HepG2 (cell line): ENCODE measurements at regions not wholly inside any gene's neighbourhood (a gene's known extent, or its start where the extent isn't known, plus 50 kb on each side); places are given as distances from the start of the nearest gene placed in this dataset.

Source experiments
- BORCS8-MEF2B ChIP-seq: sonication (generic); formaldehyde crosslinking; IDR thresholded peaks from 2 replicates; pipeline ENCODE4 v1.8.0; 2022; ENCODE audit warnings: mild to moderate bottlenecking, missing genetic modification reagents
- FOXM1 ChIP-seq: sonication (generic); formaldehyde crosslinking; IDR thresholded peaks from 2 replicates; pipeline ENCODE4 v1.5.0; 2020; ENCODE audit warnings: missing genetic modification reagents
- KLF13 ChIP-seq: sonication (generic); formaldehyde crosslinking; IDR thresholded peaks from 2 replicates; pipeline ENCODE4 v1.4.0; 2020; ENCODE audit warnings: mild to moderate bottlenecking, missing genetic modification reagents
- KLF6 ChIP-seq: IDR thresholded peaks from 2 replicates; pipeline ENCODE4 v1.8.0; 2016; ENCODE audit warnings: missing biosample characterization, missing genetic modification reagents
- MATR3 ChIP-seq: sonication (generic); formaldehyde crosslinking; IDR thresholded peaks from 2 replicates; pipeline ENCODE4 v1.4.0; 2020; ENCODE audit warnings: missing genetic modification reagents
- MTF2 ChIP-seq: sonication (generic); formaldehyde crosslinking; IDR thresholded peaks from 2 replicates; pipeline ENCODE4 v1.5.0; 2020; ENCODE audit warnings: missing genetic modification reagents, borderline replicate concordance
- MXD4 ChIP-seq: IDR thresholded peaks from 2 replicates; pipeline ENCODE4 v1.6.1; 2016; ENCODE audit warnings: mild to moderate bottlenecking, missing biosample characterization, missing genetic modification reagents
- PCBP1 ChIP-seq: fragments of 200-400 bp; formaldehyde crosslinking; IDR thresholded peaks from 2 replicates; pipeline ENCODE4 v1.6.1; 2017; ENCODE audit warnings: mild to moderate bottlenecking, low read depth, low read length, borderline replicate concordance
- POLR2AphosphoS5 ChIP-seq: IDR thresholded peaks from 2 replicates; pipeline ENCODE4 v1.6.1; 2012; ENCODE audit warnings: low read depth, low read length
- TBP ChIP-seq: sonication (generic); formaldehyde crosslinking; IDR thresholded peaks from 2 replicates; pipeline ENCODE4 v1.5.0; 2020; ENCODE audit warnings: missing genetic modification reagents
- TEAD3 ChIP-seq: optimal IDR thresholded peaks from 2 replicates; pipeline ENCODE3; 2016; ENCODE audit warnings: borderline replicate concordance
- ZBTB7B ChIP-seq: sonication (generic); formaldehyde crosslinking; IDR thresholded peaks from 2 replicates; pipeline ENCODE4 v1.4.0; 2020; ENCODE audit warnings: missing genetic modification reagents
- ZFY ChIP-seq: sonication (generic); formaldehyde crosslinking; IDR thresholded peaks from 2 replicates; pipeline ENCODE4 v1.4.0; 2020; ENCODE audit warnings: missing genetic modification reagents
- ZNF33A ChIP-seq: sonication (generic); formaldehyde crosslinking; IDR thresholded peaks from 2 replicates; pipeline ENCODE4 v1.5.1; 2020; ENCODE audit warnings: missing genetic modification reagents, mild to moderate bottlenecking, moderate library complexity, borderline replicate concordance
- ZNF383 ChIP-seq: sonication (generic); formaldehyde crosslinking; IDR thresholded peaks from 2 replicates; pipeline ENCODE4 v1.4.0; 2020; ENCODE audit warnings: missing genetic modification reagents, mild to moderate bottlenecking, borderline replicate concordance
- ZNF674 ChIP-seq: sonication (generic); formaldehyde crosslinking; IDR thresholded peaks from 2 replicates; pipeline ENCODE4 v1.5.0; 2020; ENCODE audit warnings: low read depth, mild to moderate bottlenecking, missing genetic modification reagents
- TF ChIP-seq, protein P1 (sequence below), 2 experiments: sonication (generic) in 1 of 2; formaldehyde crosslinking in 1 of 2; IDR thresholded peaks; 2 replicates each; pipeline versions ENCODE4 v1.4.0 to v1.6.1; 2018 to 2020; ENCODE audit warnings: missing genetic modification reagents in 2 of 2, borderline replicate concordance in 1 of 2, low read depth in 1 of 2, mild to moderate bottlenecking in 1 of 2, missing biosample characterization in 1 of 2
- TF ChIP-seq, protein P2 (sequence below): IDR thresholded peaks from 2 replicates; pipeline ENCODE4 v1.6.1; 2016; ENCODE audit warnings: control low read depth
- TF ChIP-seq, protein P3 (sequence below): sonication (generic); formaldehyde crosslinking; IDR thresholded peaks from 2 replicates; pipeline ENCODE4 v1.4.0; 2020; ENCODE audit warnings: missing genetic modification reagents, borderline replicate concordance
- TF ChIP-seq, protein P4 (sequence below): sonication (generic); formaldehyde crosslinking; IDR thresholded peaks from 2 replicates; pipeline ENCODE4 v1.5.0; 2020; ENCODE audit warnings: missing genetic modification reagents, mild to moderate bottlenecking, borderline replicate concordance
- TF ChIP-seq, protein P5 (sequence below): sonication (generic); formaldehyde crosslinking; IDR thresholded peaks from 2 replicates; pipeline ENCODE4 v1.8.0; 2022; ENCODE audit warnings: low read depth, missing genetic modification reagents

DNA sequence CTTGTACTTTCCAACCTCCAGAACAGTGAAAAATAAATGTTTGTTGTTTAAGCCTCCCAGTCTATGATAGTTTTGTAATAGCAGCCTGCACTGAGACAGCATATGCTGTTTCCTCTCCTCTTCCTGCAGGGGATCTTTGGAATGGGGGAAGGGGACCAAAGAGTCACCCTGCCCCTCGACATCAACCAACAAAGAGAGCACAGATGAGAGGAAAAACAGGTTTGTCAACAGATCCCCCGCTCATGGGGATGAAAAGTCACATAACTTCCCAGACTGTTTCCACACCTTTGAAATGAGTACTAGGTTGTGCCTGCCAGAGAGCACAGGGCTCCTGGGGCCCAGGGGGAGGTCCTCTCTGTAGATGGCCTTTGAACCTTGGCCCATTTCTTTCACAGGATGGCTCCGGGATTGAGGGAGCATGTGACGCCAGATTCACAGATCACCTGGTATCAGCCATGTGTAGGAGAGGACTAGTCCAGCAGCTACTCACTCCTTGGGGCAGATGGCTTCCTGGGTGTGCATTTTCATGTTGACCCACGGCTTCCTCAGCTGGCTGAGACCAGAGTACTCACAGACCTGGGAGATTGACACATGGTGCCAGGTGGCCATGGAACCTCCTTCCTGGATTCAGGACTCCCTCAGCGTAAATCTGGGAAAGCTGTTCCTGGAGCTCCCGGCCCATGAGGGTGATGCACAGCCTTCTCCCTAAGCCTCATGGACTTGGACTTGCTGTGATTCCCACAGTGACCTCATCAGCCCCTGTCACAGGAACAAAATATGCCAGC lies 125.6 kb downstream of the CXCL12 start (continued):
- TF ChIP-seq, protein P1, sequence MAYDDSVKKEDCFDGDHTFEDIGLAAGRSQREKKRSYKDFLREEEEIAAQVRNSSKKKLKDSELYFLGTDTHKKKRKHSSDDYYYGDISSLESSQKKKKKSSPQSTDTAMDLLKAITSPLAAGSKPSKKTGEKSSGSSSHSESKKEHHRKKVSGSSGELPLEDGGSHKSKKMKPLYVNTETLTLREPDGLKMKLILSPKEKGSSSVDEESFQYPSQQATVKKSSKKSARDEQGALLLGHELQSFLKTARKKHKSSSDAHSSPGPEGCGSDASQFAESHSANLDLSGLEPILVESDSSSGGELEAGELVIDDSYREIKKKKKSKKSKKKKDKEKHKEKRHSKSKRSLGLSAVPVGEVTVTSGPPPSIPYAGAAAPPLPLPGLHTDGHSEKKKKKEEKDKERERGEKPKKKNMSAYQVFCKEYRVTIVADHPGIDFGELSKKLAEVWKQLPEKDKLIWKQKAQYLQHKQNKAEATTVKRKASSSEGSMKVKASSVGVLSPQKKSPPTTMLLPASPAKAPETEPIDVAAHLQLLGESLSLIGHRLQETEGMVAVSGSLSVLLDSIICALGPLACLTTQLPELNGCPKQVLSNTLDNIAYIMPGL (CRISPR knock-in tag; IDR thresholded peaks at IDR 0.05; ENCODE audit: borderline replicate concordance in 1 of 2, low read depth in 1 of 2) = peak; percentile 55 to 77; a peak in 2 of 4 replicates
- TF ChIP-seq, protein P2, sequence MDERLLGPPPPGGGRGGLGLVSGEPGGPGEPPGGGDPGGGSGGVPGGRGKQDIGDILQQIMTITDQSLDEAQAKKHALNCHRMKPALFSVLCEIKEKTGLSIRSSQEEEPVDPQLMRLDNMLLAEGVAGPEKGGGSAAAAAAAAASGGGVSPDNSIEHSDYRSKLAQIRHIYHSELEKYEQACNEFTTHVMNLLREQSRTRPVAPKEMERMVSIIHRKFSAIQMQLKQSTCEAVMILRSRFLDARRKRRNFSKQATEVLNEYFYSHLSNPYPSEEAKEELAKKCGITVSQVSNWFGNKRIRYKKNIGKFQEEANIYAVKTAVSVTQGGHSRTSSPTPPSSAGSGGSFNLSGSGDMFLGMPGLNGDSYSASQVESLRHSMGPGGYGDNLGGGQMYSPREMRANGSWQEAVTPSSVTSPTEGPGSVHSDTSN (CRISPR knock-in tag) = peak; percentile 54; the same call in 1 of the 2 replicates
- TF ChIP-seq MXD4 (peak; percentile 75; the same call in 1 of the 2 replicates), ZNF383 (CRISPR knock-in tag) (0 out of 2 replicates have a peak, but pooled peaks have one; percentile 87), KLF13 (CRISPR knock-in tag) (no peak), KLF6 (peak; percentile 72; the same call in 1 of the 2 replicates), MATR3 (CRISPR knock-in tag) (no peak), PCBP1 (no peak), BORCS8-MEF2B (CRISPR knock-in tag) (peak; percentile 91), TBP (CRISPR knock-in tag) (no peak), POLR2AphosphoS5 (peak; percentile 44; the same call in 1 of the 2 replicates), ZBTB7B (peak; percentile 89), ZNF33A (CRISPR knock-in tag) (no peak), MTF2 (CRISPR knock-in tag) (no peak), ZNF674 (CRISPR knock-in tag) (no peak), TEAD3 (peak; percentile 88), ZFY (peak; percentile 60), FOXM1 (CRISPR knock-in tag) (no peak)
- TF ChIP-seq, protein P3, sequence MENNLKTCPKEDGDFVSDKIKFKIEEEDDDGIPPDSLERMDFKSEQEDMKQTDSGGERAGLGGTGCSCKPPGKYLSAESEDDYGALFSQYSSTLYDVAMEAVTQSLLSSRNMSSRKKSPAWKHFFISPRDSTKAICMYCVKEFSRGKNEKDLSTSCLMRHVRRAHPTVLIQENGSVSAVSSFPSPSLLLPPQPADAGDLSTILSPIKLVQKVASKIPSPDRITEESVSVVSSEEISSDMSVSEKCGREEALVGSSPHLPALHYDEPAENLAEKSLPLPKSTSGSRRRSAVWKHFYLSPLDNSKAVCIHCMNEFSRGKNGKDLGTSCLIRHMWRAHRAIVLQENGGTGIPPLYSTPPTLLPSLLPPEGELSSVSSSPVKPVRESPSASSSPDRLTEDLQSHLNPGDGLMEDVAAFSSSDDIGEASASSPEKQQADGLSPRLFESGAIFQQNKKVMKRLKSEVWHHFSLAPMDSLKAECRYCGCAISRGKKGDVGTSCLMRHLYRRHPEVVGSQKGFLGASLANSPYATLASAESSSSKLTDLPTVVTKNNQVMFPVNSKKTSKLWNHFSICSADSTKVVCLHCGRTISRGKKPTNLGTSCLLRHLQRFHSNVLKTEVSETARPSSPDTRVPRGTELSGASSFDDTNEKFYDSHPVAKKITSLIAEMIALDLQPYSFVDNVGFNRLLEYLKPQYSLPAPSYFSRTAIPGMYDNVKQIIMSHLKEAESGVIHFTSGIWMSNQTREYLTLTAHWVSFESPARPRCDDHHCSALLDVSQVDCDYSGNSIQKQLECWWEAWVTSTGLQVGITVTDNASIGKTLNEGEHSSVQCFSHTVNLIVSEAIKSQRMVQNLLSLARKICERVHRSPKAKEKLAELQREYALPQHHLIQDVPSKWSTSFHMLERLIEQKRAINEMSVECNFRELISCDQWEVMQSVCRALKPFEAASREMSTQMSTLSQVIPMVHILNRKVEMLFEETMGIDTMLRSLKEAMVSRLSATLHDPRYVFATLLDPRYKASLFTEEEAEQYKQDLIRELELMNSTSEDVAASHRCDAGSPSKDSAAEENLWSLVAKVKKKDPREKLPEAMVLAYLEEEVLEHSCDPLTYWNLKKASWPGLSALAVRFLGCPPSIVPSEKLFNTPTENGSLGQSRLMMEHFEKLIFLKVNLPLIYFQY (CRISPR knock-in tag) = peak; percentile 94
- TF ChIP-seq, protein P4, sequence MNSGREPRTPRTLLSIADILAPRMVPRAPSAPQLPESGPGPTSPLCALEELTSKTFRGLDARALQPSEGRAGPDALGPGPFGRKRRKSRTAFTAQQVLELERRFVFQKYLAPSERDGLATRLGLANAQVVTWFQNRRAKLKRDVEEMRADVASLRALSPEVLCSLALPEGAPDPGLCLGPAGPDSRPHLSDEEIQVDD (CRISPR knock-in tag) = peak; percentile 36; the same call in 1 of the 2 replicates
- TF ChIP-seq, protein P5, sequence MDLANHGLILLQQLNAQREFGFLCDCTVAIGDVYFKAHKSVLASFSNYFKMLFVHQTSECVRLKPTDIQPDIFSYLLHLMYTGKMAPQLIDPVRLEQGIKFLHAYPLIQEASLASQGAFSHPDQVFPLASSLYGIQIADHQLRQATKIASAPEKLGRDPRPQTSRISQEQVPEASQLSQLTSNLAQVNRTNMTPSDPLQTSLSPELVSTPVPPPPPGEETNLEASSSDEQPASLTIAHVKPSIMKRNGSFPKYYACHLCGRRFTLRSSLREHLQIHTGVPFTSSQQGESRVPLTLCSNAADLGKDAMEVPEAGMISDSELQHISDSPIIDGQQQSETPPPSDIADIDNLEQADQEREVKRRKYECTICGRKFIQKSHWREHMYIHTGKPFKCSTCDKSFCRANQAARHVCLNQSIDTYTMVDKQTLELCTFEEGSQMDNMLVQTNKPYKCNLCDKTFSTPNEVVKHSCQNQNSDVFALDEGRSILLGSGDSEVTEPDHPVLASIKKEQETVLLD (CRISPR knock-in tag) = no peak
